HepG2 (cell line): ENCODE measurements at regions not wholly inside any gene's neighbourhood (a gene's known extent, or its start where the extent isn't known, plus 50 kb on each side); places are given as distances from the start of the nearest gene placed in this dataset.
A peak's percentile ranks its signal among the peaks of the same experiment; 100 is the strongest.

Experiments
- ATAC-seq: fragments of 200-7000 bp; cut with Tn5 transposase; 3 replicates; pipeline ENCODE4 v1.9.1; 2020; ENCODE audit warnings: mild to moderate bottlenecking, moderate library complexity
- BruUV-seq: library from RNA; stranded (reverse); fragments of 400-500 nt; replicated peaks from 2 replicates; lab custom pipeline; 2021; lab: Mats Ljungman, UMichigan
- CTCF ChIA-PET: fragments of 300-600 bp; formaldehyde crosslinking; extraction: SDS; loops from one replicate; lab custom pipeline; 2021; ENCODE audit warnings: low total read pairs, inconsistent platforms, low intra/inter-chr PET ratio; lab: Yijun Ruan, JAX
- POLR2A ChIA-PET: fragments of 350-600 bp; sonication (Branson Sonifier 250); formaldehyde crosslinking; loops from one replicate; lab custom pipeline; 2020; ENCODE audit warnings: antibody characterized with exemption, inconsistent platforms; lab: Yijun Ruan, JAX
- DNase-seq: peaks from one replicate; pipeline ENCODE4 v3.0.0-alpha.2; 2015; ENCODE audit warnings: low spot score
- FAIRE-seq: peaks from 3 replicates; lab custom pipeline; 2011; peaks lifted over from hg19 to GRCh38; lab: Jason Lieb, UNC
- H2AFZ ChIP-seq: one replicate; pipeline ENCODE4 v1.6.1; 2011; ENCODE audit warnings: low read length, inconsistent platforms
- H3K27ac ChIP-seq: fragments of 300-600 bp; 3 replicates; pipeline ENCODE4 v1.8.0; 2011; ENCODE audit warnings: mixed run types, mild to moderate bottlenecking, mixed read lengths, low read length, inconsistent platforms; ENCODE audit not compliant: insufficient read depth; ENCODE audit errors: extremely low read length
- H3K27me3 ChIP-seq, 2 experiments: fragments of 200-600 bp in 1 of 2; 2 replicates in 1 of 2; 3 replicates in 1 of 2; pipeline versions ENCODE4 v1.6.0 to v1.8.0; 2011; ENCODE audit warnings: low read length in 2 of 2, mild to moderate bottlenecking in 2 of 2, moderate library complexity in 2 of 2, inconsistent platforms in 1 of 2; ENCODE audit not compliant: insufficient read depth in 2 of 2, control insufficient read depth in 1 of 2
- H3K36me3 ChIP-seq, 2 experiments: fragments of 200-600 bp in 1 of 2; replicated peaks in 1 of 2; 2 replicates in 1 of 2; 3 replicates in 1 of 2; pipeline versions ENCODE4 v1.5.1 to v1.8.0; 2011; ENCODE audit warnings: low read length in 2 of 2, inconsistent platforms in 1 of 2; ENCODE audit not compliant: insufficient read depth in 2 of 2, control insufficient read depth in 1 of 2
- H3K4me1 ChIP-seq: 2 replicates; pipeline ENCODE4 v1.5.1; 2012; ENCODE audit warnings: low read length, inconsistent platforms; ENCODE audit not compliant: insufficient read depth
- H3K4me2 ChIP-seq: 2 replicates; pipeline ENCODE4 v1.6.0; 2011; ENCODE audit warnings: low read depth, low read length, inconsistent platforms
- H3K4me3 ChIP-seq, 3 experiments: fragments of 200-600 bp in 1 of 3; sonication (generic), shearing (Covaris generic) in 1 of 3; replicated peaks in 1 of 3; 2 replicates each; pipeline ENCODE4 v1.5.1; 2011 to 2016; ENCODE audit warnings: low read length in 3 of 3, inconsistent platforms in 2 of 3, low read depth in 2 of 3, mild to moderate bottlenecking in 2 of 3, control low read depth in 1 of 3, mixed read lengths in 1 of 3; ENCODE audit not compliant: insufficient read depth in 1 of 3
- H3K79me2 ChIP-seq: one replicate; pipeline ENCODE4 v1.6.1; 2011; ENCODE audit warnings: low read length, inconsistent platforms; ENCODE audit not compliant: insufficient read depth
- H3K9ac ChIP-seq: 2 replicates; pipeline ENCODE4 v1.6.0; 2011; ENCODE audit warnings: mild to moderate bottlenecking, low read depth, low read length, inconsistent platforms; ENCODE audit not compliant: insufficient read depth
- H3K9me3 ChIP-seq: 2 replicates; pipeline ENCODE4 v1.5.1; 2012; ENCODE audit warnings: mild to moderate bottlenecking, low read length
- H4K20me1 ChIP-seq: 2 replicates; pipeline ENCODE4 v1.6.0; 2011; ENCODE audit warnings: inconsistent platforms, mild to moderate bottlenecking, low read length, moderate library complexity; ENCODE audit not compliant: insufficient read depth
- CENPT ChIP-seq: sonication (generic); formaldehyde crosslinking; IDR thresholded peaks from 2 replicates; pipeline ENCODE4 v1.8.0; 2022; ENCODE audit warnings: low read depth, mild to moderate bottlenecking, moderate library complexity, missing genetic modification reagents
- CREM ChIP-seq, 2 experiments: sonication (generic) in 1 of 2; formaldehyde crosslinking in 1 of 2; IDR thresholded peaks; 2 replicates each; pipeline versions ENCODE4 v1.4.0 to v1.6.1; 2016 to 2020; ENCODE audit warnings: antibody characterized with exemption in 1 of 2, mild to moderate bottlenecking in 1 of 2, missing genetic modification reagents in 1 of 2
- MEIS2 ChIP-seq: sonication (generic); formaldehyde crosslinking; IDR thresholded peaks from 2 replicates; pipeline ENCODE4 v1.9.0; 2021; ENCODE audit warnings: mild to moderate bottlenecking, missing genetic modification reagents
- RBM22 ChIP-seq: fragments of 200-400 bp; formaldehyde crosslinking; optimal IDR thresholded peaks from 2 replicates; pipeline ENCODE3; 2017; ENCODE audit warnings: mild to moderate bottlenecking, low read length, moderate library complexity
- SIN3B ChIP-seq: fragments of 150-350 bp; IDR thresholded peaks from 2 replicates; pipeline ENCODE4 v1.6.1; 2014; ENCODE audit warnings: low read length
- SMC3 ChIP-seq: IDR thresholded peaks from 2 replicates; pipeline ENCODE4 v1.6.1; 2011; ENCODE audit warnings: low read length, improper control_type of control experiment
- SRSF4 ChIP-seq: fragments of 200-400 bp; formaldehyde crosslinking; IDR thresholded peaks from one replicate; pipeline ENCODE4 v1.6.1; 2018; ENCODE audit warnings: mild to moderate bottlenecking, low read depth, low read length, moderate library complexity; ENCODE audit not compliant: poor library complexity, severe bottlenecking
- STAG1 ChIP-seq: sonication (generic); formaldehyde crosslinking; IDR thresholded peaks from 2 replicates; pipeline ENCODE4 v1.4.0; 2020; ENCODE audit warnings: missing genetic modification reagents
- YEATS2 ChIP-seq: sonication (generic); formaldehyde crosslinking; IDR thresholded peaks from 2 replicates; pipeline ENCODE4 v1.4.0; 2020; ENCODE audit warnings: missing genetic modification reagents, borderline replicate concordance
- ZNF101 ChIP-seq: sonication (generic); formaldehyde crosslinking; IDR thresholded peaks from 2 replicates; pipeline ENCODE4 v1.4.0; 2020; ENCODE audit warnings: mild to moderate bottlenecking, low read depth, missing genetic modification reagents, borderline replicate concordance
- ZNF614 ChIP-seq: IDR thresholded peaks from 2 replicates; pipeline ENCODE4 v1.6.1; 2018; ENCODE audit warnings: missing biosample characterization, missing genetic modification reagents, inconsistent platforms, borderline replicate concordance
- ZNF776 ChIP-seq: sonication (generic); formaldehyde crosslinking; IDR thresholded peaks from 2 replicates; pipeline ENCODE4 v1.4.0; 2020; ENCODE audit warnings: mild to moderate bottlenecking, missing genetic modification reagents
- ZSCAN22 ChIP-seq: sonication (generic); formaldehyde crosslinking; IDR thresholded peaks from 2 replicates; pipeline ENCODE4 v1.4.0; 2020; ENCODE audit warnings: mild to moderate bottlenecking, missing genetic modification reagents
- WGBS: methylation state at CpG from one replicate; pipeline ENCODE4 v1.1.6; 2017; ENCODE audit warnings: low lambda C conversion rate; 5-methylcytosine and 5-hydroxymethylcytosine counted together
- in situ Hi-C: cut with HindIII; loops from 2 replicates; pipeline ENCODE4 v1.10.0; 2017; ENCODE audit warnings: low pct_unique_long_range_greater_than_20kb; ENCODE audit not compliant: extremely low pct_ligation_motif_present
- intact Hi-C: fragments of 100-400 bp; cut with micrococcal nuclease; formaldehyde crosslinking; loops from one replicate; pipeline ENCODE4 v1.10.0; 2022; ENCODE audit not compliant: unreplicated experiment
- TF ChIP-seq, protein P1 (sequence below): sonication (generic); formaldehyde crosslinking; IDR thresholded peaks from 2 replicates; pipeline ENCODE4 v1.4.0; 2020; ENCODE audit warnings: missing genetic modification reagents, mild to moderate bottlenecking, borderline replicate concordance
- TF ChIP-seq, protein P2 (sequence below): sonication (generic); formaldehyde crosslinking; IDR thresholded peaks from 2 replicates; pipeline ENCODE4 v1.5.0; 2020; ENCODE audit warnings: mild to moderate bottlenecking, missing genetic modification reagents, moderate library complexity
- TF ChIP-seq, protein P3 (sequence below): sonication (generic); formaldehyde crosslinking; IDR thresholded peaks from 2 replicates; pipeline ENCODE4 v1.8.1; 2023; ENCODE audit warnings: mild to moderate bottlenecking, missing genetic modification reagents, borderline replicate concordance

DNA sequence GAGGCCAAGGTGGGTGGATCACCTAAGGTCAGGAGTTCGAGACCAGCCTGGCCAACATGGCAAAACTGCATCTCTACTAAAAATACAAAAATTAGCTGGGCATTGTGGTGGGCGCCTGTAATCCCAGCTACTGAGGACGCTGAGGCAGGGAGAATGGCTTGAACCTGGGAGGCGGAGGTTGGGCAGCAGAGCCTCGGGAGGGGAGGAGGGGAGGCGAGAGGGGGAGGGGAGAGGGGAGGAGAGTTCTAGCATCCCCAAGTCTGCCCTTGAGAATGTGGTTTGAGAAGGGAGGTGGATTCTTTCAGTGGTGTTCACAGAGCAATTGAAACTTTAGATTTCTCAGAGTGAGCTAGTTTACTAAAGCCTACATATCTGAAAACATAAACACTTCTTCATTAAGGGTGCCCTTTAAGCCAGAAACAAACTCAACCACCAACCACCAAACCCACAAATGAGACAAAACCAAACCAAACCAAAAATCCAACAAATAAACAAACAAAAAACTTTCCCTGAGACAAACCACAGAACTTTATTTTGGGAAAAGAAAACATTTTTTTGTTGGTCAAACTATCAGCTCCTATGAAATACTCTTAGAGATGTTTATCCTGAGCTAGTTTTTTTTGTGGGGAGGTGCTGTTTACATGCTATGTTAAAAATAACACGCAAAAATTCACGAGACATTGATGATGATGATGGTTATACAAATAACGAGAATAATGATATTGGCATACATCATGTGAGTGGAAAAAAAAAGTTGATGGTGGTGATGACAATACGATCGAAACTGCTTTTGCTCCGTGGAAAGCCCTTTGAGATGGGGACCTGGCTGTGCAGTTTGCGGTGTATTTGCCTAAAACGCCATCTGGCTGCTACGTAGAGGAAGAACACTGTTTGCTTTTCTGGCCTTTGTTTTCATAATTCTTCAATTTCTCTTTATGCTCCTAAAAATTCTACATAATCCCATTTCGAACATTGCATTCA, 98.2 kb upstream of the PRKX start:
- H2AFZ ChIP-seq = no peak overlapping the region
- no peaks in the 10 kb centered on the region for H3K9me3 ChIP-seq
- H3K4me2 ChIP-seq = 0 out of 2 replicates have a peak overlapping the region, but pooled peaks have one; percentile 24
- FAIRE-seq (peak; percentile 68), ATAC-seq (no peak), DNase-seq (peak; percentile 16)
- H3K27ac ChIP-seq = no peak overlapping the region
- H3K27me3 ChIP-seq = 0 out of 5 replicates have a peak, but pooled peaks cover 0 to 3% of the 10 kb centered on the region in 2 experiments
- WGBS = 23% methylated on average over 15 of the region's 16 CpGs
- H3K4me1 ChIP-seq = peaks cover 2% of the 10 kb centered on the region; the same call in 1 of the 2 replicates
- in situ Hi-C loops = loop anchor here (25.0 kb wide), 2 partner anchors 126 to 149 kb away; no protein-coding TSS in a partner anchor
- ChIA-PET POLR2A (no interaction called here), CTCF (interaction anchor here (1.5 kb wide), 1 partner anchor 160 kb away, joined by 7 read pairs; no protein-coding TSS in a partner anchor)
- TF ChIP-seq STAG1 (CRISPR knock-in tag) = peak; percentile 66
- TF ChIP-seq, protein P1, sequence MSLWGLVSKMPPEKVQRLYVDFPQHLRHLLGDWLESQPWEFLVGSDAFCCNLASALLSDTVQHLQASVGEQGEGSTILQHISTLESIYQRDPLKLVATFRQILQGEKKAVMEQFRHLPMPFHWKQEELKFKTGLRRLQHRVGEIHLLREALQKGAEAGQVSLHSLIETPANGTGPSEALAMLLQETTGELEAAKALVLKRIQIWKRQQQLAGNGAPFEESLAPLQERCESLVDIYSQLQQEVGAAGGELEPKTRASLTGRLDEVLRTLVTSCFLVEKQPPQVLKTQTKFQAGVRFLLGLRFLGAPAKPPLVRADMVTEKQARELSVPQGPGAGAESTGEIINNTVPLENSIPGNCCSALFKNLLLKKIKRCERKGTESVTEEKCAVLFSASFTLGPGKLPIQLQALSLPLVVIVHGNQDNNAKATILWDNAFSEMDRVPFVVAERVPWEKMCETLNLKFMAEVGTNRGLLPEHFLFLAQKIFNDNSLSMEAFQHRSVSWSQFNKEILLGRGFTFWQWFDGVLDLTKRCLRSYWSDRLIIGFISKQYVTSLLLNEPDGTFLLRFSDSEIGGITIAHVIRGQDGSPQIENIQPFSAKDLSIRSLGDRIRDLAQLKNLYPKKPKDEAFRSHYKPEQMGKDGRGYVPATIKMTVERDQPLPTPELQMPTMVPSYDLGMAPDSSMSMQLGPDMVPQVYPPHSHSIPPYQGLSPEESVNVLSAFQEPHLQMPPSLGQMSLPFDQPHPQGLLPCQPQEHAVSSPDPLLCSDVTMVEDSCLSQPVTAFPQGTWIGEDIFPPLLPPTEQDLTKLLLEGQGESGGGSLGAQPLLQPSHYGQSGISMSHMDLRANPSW (CRISPR knock-in tag) = no peak
- no peak for TF ChIP-seq ZNF101 (CRISPR knock-in tag)
- no peak for TF ChIP-seq YEATS2
- TF ChIP-seq CENPT = no peak
- TF ChIP-seq ZNF614 (CRISPR knock-in tag) = no peak
- no peak for TF ChIP-seq SRSF4
- TF ChIP-seq SMC3 = peak; percentile 49; the same call in 1 of the 2 replicates
- no peak for TF ChIP-seq ZNF776
- TF ChIP-seq ZSCAN22 (CRISPR knock-in tag) = no peak
- TF ChIP-seq RBM22 = no peak
- no peak for TF ChIP-seq SIN3B
- TF ChIP-seq CREM (IDR thresholded peaks at IDR 0.05) = no peak
- TF ChIP-seq CREM (CRISPR knock-in tag; IDR thresholded peaks at IDR 0.05) = no peak
- no peak for TF ChIP-seq MEIS2 (CRISPR knock-in tag)
- TF ChIP-seq, protein P2, sequence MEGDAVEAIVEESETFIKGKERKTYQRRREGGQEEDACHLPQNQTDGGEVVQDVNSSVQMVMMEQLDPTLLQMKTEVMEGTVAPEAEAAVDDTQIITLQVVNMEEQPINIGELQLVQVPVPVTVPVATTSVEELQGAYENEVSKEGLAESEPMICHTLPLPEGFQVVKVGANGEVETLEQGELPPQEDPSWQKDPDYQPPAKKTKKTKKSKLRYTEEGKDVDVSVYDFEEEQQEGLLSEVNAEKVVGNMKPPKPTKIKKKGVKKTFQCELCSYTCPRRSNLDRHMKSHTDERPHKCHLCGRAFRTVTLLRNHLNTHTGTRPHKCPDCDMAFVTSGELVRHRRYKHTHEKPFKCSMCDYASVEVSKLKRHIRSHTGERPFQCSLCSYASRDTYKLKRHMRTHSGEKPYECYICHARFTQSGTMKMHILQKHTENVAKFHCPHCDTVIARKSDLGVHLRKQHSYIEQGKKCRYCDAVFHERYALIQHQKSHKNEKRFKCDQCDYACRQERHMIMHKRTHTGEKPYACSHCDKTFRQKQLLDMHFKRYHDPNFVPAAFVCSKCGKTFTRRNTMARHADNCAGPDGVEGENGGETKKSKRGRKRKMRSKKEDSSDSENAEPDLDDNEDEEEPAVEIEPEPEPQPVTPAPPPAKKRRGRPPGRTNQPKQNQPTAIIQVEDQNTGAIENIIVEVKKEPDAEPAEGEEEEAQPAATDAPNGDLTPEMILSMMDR = peak; percentile 62
- TF ChIP-seq, protein P3, sequence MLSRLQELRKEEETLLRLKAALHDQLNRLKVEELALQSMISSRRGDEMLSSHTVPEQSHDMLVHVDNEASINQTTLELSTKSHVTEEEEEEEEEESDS (CRISPR knock-in tag) = no peak
- BruUV-seq = no TSS peak
- H3K9ac ChIP-seq = no peak overlapping the region
- intact Hi-C loops = no loop called here
- no peaks in the 10 kb centered on the region for H4K20me1 ChIP-seq
- no peak overlapping the region for H3K4me3 ChIP-seq
- H3K79me2 ChIP-seq = no peaks in the 10 kb centered on the region
- no peaks in the 10 kb centered on the region for H3K36me3 ChIP-seq
